GM18868 (cell line): ENCODE measurements at regions not wholly inside any gene's neighbourhood (a gene's known extent, or its start where the extent isn't known, plus 50 kb on each side); places are given as distances from the start of the nearest gene placed in this dataset.

Source experiments
- ATAC-seq: cut with Tn5 transposase; IDR thresholded peaks from one replicate; pipeline ENCODE4 v1.9.1; 2021; ENCODE audit warnings: mild to moderate bottlenecking, moderate library complexity; ENCODE audit not compliant: unreplicated experiment

- no peak for ATAC-seq
Observed at GRCh38 chr5:5666076-5666365, 243.5 kb downstream of the ICE1 start.

GRCh38 chr5:5665225-5666075 is 243.0 kb downstream of the ICE1 start:
- ATAC-seq, result no peak

- ATAC-seq, result no peak
Observed at GRCh38 chr5:5658889-5659465, 236.5 kb downstream of the ICE1 start.

GRCh38 chr5:5658226-5658625 is 235.7 kb downstream of the ICE1 start:
- ATAC-seq, result peak; percentile 47

GRCh38 chr5:5652181-5652580 is 229.7 kb downstream of the ICE1 start:
- ATAC-seq, result no peak

- ATAC-seq, result no peak
Observed at GRCh38 chr5:5650949-5651348, 228.5 kb downstream of the ICE1 start.

- ATAC-seq, result no peak
Observed at GRCh38 chr5:5650242-5650641, 227.8 kb downstream of the ICE1 start.

- ATAC-seq, result no peak
Observed at GRCh38 chr5:5649641-5650040, 227.2 kb downstream of the ICE1 start.

GRCh38 chr5:5648694-5649093 is 226.2 kb downstream of the ICE1 start:
- ATAC-seq, result no peak

GRCh38 chr5:5645891-5646290 is 223.4 kb downstream of the ICE1 start:
- ATAC-seq, result no peak

- no peak for ATAC-seq
Observed at GRCh38 chr5:5645198-5645597, 222.7 kb downstream of the ICE1 start.

GRCh38 chr5:5644249-5644648 is 221.8 kb downstream of the ICE1 start:
- ATAC-seq, result no peak

GRCh38 chr5:5643481-5643880 is 221.0 kb downstream of the ICE1 start:
- ATAC-seq, result no peak

- ATAC-seq, result no peak
Observed at GRCh38 chr5:5638211-5638610, 215.7 kb downstream of the ICE1 start.

GRCh38 chr5:5637173-5637572 is 214.7 kb downstream of the ICE1 start:
- no peak for ATAC-seq

GRCh38 chr5:5634817-5635216 is 212.3 kb downstream of the ICE1 start:
- ATAC-seq, result no peak

- ATAC-seq, result no peak
Observed at GRCh38 chr5:5633579-5633978, 211.1 kb downstream of the ICE1 start.

GRCh38 chr5:5632678-5633077 is 210.2 kb downstream of the ICE1 start:
- no peak for ATAC-seq

- no peak for ATAC-seq
Observed at GRCh38 chr5:5629607-5629978, 207.1 kb downstream of the ICE1 start.

GRCh38 chr5:5628866-5629606 is 206.6 kb downstream of the ICE1 start:
- ATAC-seq, result no peak

GRCh38 chr5:5626412-5626811 is 203.9 kb downstream of the ICE1 start:
- ATAC-seq, result no peak

GRCh38 chr5:5625491-5625890 is 203.0 kb downstream of the ICE1 start:
- no peak for ATAC-seq
